H1 (cell line): ENCODE measurements at regions not wholly inside any gene's neighbourhood (a gene's known extent, or its start where the extent isn't known, plus 50 kb on each side); places are given as distances from the start of the nearest gene placed in this dataset.

Experiments used
- CTCF ChIA-PET: fragments of 300-600 bp; sonication (Branson Sonifier 250); formaldehyde crosslinking; loops from one replicate; lab custom pipeline; 2021; ENCODE audit not compliant: partially characterized antibody; lab: Charles Lee
- POLR2A ChIA-PET: fragments of 300-600 bp; sonication (Branson Sonifier 250); formaldehyde crosslinking; loops from one replicate; lab custom pipeline; 2021; ENCODE audit warnings: inconsistent platforms; ENCODE audit not compliant: partially characterized antibody; lab: Charles Lee
- DNase-seq, 2 experiments: peaks; one replicate each; pipeline versions ENCODE4 v3.0.0 to v3.0.0-alpha.2; 2010 to 2022; ENCODE audit warnings: low spot score in 2 of 2, low read depth in 1 of 2, mixed read lengths in 1 of 2
- FAIRE-seq: peaks from 2 replicates; lab custom pipeline; 2011; peaks lifted over from hg19 to GRCh38; lab: Jason Lieb, UNC
- H2AFZ ChIP-seq: 2 replicates; pipeline ENCODE4 v1.8.1; 2012; ENCODE audit warnings: low read length, inconsistent platforms
- H2AK5ac ChIP-seq: 2 replicates; pipeline ENCODE4 v1.6.1; 2013; ENCODE audit warnings: low read depth, low read length
- H2BK120ac ChIP-seq: replicated peaks from 2 replicates; pipeline ENCODE3; 2013; ENCODE audit warnings: low read depth, low read length, inconsistent platforms
- H2BK12ac ChIP-seq: 2 replicates; pipeline ENCODE4 v1.6.1; 2013; ENCODE audit warnings: low read depth, low read length
- H2BK15ac ChIP-seq: 2 replicates; pipeline ENCODE4 v1.6.1; 2013; ENCODE audit warnings: low read length
- H2BK20ac ChIP-seq: 2 replicates; pipeline ENCODE4 v1.6.1; 2013; ENCODE audit warnings: low read length
- H2BK5ac ChIP-seq: 2 replicates; pipeline ENCODE4 v1.6.1; 2013; ENCODE audit warnings: low read depth, low read length
- H3K14ac ChIP-seq: 2 replicates; pipeline ENCODE4 v1.6.1; 2013; ENCODE audit warnings: inconsistent platforms; ENCODE audit not compliant: insufficient read length
- H3K18ac ChIP-seq: 2 replicates; pipeline ENCODE4 v1.6.1; 2013; ENCODE audit warnings: low read length; ENCODE audit errors: extremely low read depth
- H3K23ac ChIP-seq: 2 replicates; pipeline ENCODE4 v1.6.1; 2013; ENCODE audit warnings: inconsistent platforms; ENCODE audit not compliant: insufficient read length
- H3K23me2 ChIP-seq: 2 replicates; pipeline ENCODE4 v1.6.1; 2013; ENCODE audit warnings: low read depth, low read length
- H3K27ac ChIP-seq: 2 replicates; pipeline ENCODE4 v1.6.1; 2011; ENCODE audit warnings: low read depth, low read length, inconsistent platforms
- H3K27me3 ChIP-seq, 4 experiments: replicated peaks in 1 of 4; 1 replicate in 1 of 4; 2 replicates in 3 of 4; pipeline versions ENCODE4 v1.6.1 to v1.8.1; 2011 to 2013; ENCODE audit warnings: low read length in 3 of 4, mild to moderate bottlenecking in 3 of 4, inconsistent platforms in 2 of 4, mixed read lengths in 2 of 4, moderate library complexity in 1 of 4; ENCODE audit not compliant: control insufficient read depth in 3 of 4, insufficient read depth in 3 of 4; ENCODE audit errors: extremely low read depth in 1 of 4
- H3K36me3 ChIP-seq, 4 experiments: 2 replicates each; pipeline versions ENCODE4 v1.6.1 to v1.8.1; 2011 to 2013; ENCODE audit warnings: mild to moderate bottlenecking in 4 of 4, low read length in 3 of 4, moderate library complexity in 2 of 4, control low read depth in 1 of 4, inconsistent platforms in 1 of 4; ENCODE audit not compliant: insufficient read depth in 4 of 4, control insufficient read depth in 2 of 4
- H3K4ac ChIP-seq: replicated peaks from 2 replicates; pipeline ENCODE3; 2013; ENCODE audit warnings: low read length, low read depth, mixed read lengths, inconsistent platforms; ENCODE audit not compliant: insufficient read length
- H3K4me1 ChIP-seq, 4 experiments: replicated peaks in 1 of 4; 1 replicate in 1 of 4; 2 replicates in 3 of 4; pipeline versions ENCODE4 v1.6.1 to v1.8.1; 2011 to 2013; ENCODE audit warnings: low read length in 3 of 4, inconsistent platforms in 2 of 4, mixed read lengths in 1 of 4; ENCODE audit not compliant: insufficient read depth in 4 of 4, control insufficient read depth in 3 of 4
- H3K4me2 ChIP-seq, 2 experiments: 2 replicates each; pipeline versions ENCODE4 v1.6.1 to v1.8.1; 2011 to 2013; ENCODE audit warnings: low read depth in 2 of 2, low read length in 2 of 2, control low read depth in 1 of 2, inconsistent platforms in 1 of 2, mild to moderate bottlenecking in 1 of 2; ENCODE audit not compliant: insufficient read depth in 1 of 2
- H3K4me3 ChIP-seq, 4 experiments: fragments of 200-600, 300-600 bp in 1 of 4; sonication (generic), shearing (Covaris generic), sonication (Bioruptor Twin) in 1 of 4; 2 replicates each; pipeline versions ENCODE4 v1.5.1 to v1.8.1; 2011 to 2016; ENCODE audit warnings: low read length in 4 of 4, low read depth in 3 of 4, control low read depth in 2 of 4, inconsistent platforms in 2 of 4, mild to moderate bottlenecking in 2 of 4, mixed read lengths in 1 of 4, moderate library complexity in 1 of 4; ENCODE audit not compliant: insufficient read depth in 2 of 4; ENCODE audit errors: extremely low read depth in 1 of 4
- H3K56ac ChIP-seq: replicated peaks from 2 replicates; pipeline ENCODE3; 2013; ENCODE audit warnings: low read depth, mild to moderate bottlenecking, mixed read lengths, low read length, inconsistent platforms; ENCODE audit not compliant: insufficient read length
- H3K79me1 ChIP-seq: 2 replicates; pipeline ENCODE4 v1.6.1; 2013; ENCODE audit warnings: low read depth, low read length, control low read depth
- H3K79me2 ChIP-seq, 2 experiments: 2 replicates each; pipeline versions ENCODE4 v1.6.1 to v1.8.1; 2012 to 2013; ENCODE audit warnings: low read length in 2 of 2, mild to moderate bottlenecking in 2 of 2, inconsistent platforms in 1 of 2; ENCODE audit not compliant: insufficient read depth in 2 of 2, control insufficient read depth in 1 of 2
- H3K9ac ChIP-seq, 4 experiments: replicated peaks in 1 of 4; 1 replicate in 1 of 4; 2 replicates in 3 of 4; pipeline versions ENCODE4 v1.6.1 to v1.8.1; 2011 to 2013; ENCODE audit warnings: low read depth in 3 of 4, low read length in 3 of 4, control low read depth in 2 of 4, mild to moderate bottlenecking in 2 of 4, moderate library complexity in 2 of 4, inconsistent platforms in 1 of 4; ENCODE audit errors: extremely low read depth in 1 of 4
- H3K9me3 ChIP-seq, 2 experiments: 2 replicates each; pipeline versions ENCODE4 v1.6.1 to v1.8.1; 2012 to 2013; ENCODE audit warnings: mild to moderate bottlenecking in 2 of 2, moderate library complexity in 2 of 2, control low read depth in 1 of 2, inconsistent platforms in 1 of 2, low read depth in 1 of 2, low read length in 1 of 2, mixed read lengths in 1 of 2; ENCODE audit not compliant: insufficient read depth in 2 of 2
- H4K20me1 ChIP-seq, 2 experiments: replicated peaks in 1 of 2; 2 replicates each; pipeline versions ENCODE3 to v1.8.1; 2011 to 2013; ENCODE audit warnings: inconsistent platforms in 2 of 2, low read length in 2 of 2, mild to moderate bottlenecking in 1 of 2; ENCODE audit not compliant: insufficient read depth in 2 of 2, control insufficient read depth in 1 of 2
- H4K5ac ChIP-seq: 2 replicates; pipeline ENCODE4 v1.6.1; 2013; ENCODE audit warnings: low read length, low read depth, mixed read lengths, inconsistent platforms; ENCODE audit not compliant: insufficient read length
- H4K8ac ChIP-seq: 2 replicates; pipeline ENCODE4 v1.8.0; 2013; ENCODE audit warnings: mild to moderate bottlenecking, moderate library complexity, low read length, inconsistent platforms; ENCODE audit not compliant: insufficient read depth; ENCODE audit errors: extremely low read depth
- H4K91ac ChIP-seq: replicated peaks from 2 replicates; pipeline ENCODE3; 2013; ENCODE audit warnings: low read length, mixed read lengths, inconsistent platforms; ENCODE audit not compliant: insufficient read length
- CHD1 ChIP-seq: IDR thresholded peaks from 2 replicates; pipeline ENCODE4 v1.6.1; 2012; ENCODE audit warnings: low read depth, low read length, improper control_type of control experiment
- EGR1 ChIP-seq: IDR thresholded peaks from 2 replicates; pipeline ENCODE4 v1.6.1; 2011; ENCODE audit warnings: low read depth, low read length, borderline replicate concordance
- NRF1 ChIP-seq: IDR thresholded peaks from 2 replicates; pipeline ENCODE4 v1.6.1; 2011; ENCODE audit warnings: mild to moderate bottlenecking, low read depth, low read length, improper control_type of control experiment
- SAP30 ChIP-seq: fragments of 300-600 bp; sonication (generic); IDR thresholded peaks from 2 replicates; pipeline ENCODE4 v1.7.1; 2012; ENCODE audit warnings: low read length, moderate library complexity, mild to moderate bottlenecking, inconsistent platforms; ENCODE audit not compliant: insufficient read depth, insufficient replicate concordance
- WGBS, 2 experiments: shearing (Covaris generic) in 1 of 2; methylation state at CpG; one replicate each; pipeline versions ENCODE4 v1.1.6 to v1.1.7; 2013 to 2015; ENCODE audit warnings: low lambda C conversion rate in 2 of 2, mixed read lengths in 2 of 2, inconsistent platforms in 1 of 2, low coverage in 1 of 2, missing lambda C conversion rate in 1 of 2; ENCODE audit not compliant: insufficient replicate concordance in 2 of 2, insufficient coverage in 1 of 2, insufficient read length in 1 of 2; ENCODE audit errors: extremely low coverage in 1 of 2, missing lambda C conversion rate in 1 of 2; 5-methylcytosine and 5-hydroxymethylcytosine counted together

DNA sequence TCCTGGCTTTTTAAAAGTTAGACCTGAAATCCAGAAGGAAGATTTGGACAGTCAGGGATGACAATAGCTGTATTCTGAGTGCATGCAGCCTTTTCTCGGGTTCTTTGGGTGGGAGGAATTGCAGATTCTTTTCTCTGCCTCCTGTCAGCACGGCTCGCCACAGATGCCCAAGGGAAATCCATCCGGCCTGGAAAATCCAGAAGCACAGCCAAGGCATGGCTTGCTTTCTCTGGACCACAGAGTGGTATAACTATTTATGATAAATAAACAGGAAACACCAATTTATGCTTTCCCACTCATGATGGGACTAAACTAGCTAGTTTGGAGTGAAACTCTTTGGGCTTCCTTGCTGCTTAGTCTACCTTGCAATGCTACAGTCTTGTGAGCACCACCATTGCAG, 59.1 kb downstream of the C9orf152 start:
- Histone ChIP-seq H3K4ac (no peak overlapping the region), H3K79me2 (peaks cover 0 to 64% of the 10 kb centered on the region in 2 experiments; a peak in 2 of 4 replicates), H3K14ac (no peak overlapping the region), H3K4me2 (no peak overlapping the region), H3K9ac (no peak overlapping the region), H3K36me3 (0 out of 8 replicates have a peak, but pooled peaks cover 0 to 5% (median 0%) of the 10 kb centered on the region in 4 experiments), H4K20me1 (peaks cover 0 to 4% of the 10 kb centered on the region in 2 experiments), H3K27ac (no peak overlapping the region), H3K56ac (no peak overlapping the region), H3K18ac (no peak overlapping the region), H4K8ac (no peak overlapping the region), H3K23me2 (no peaks in the 10 kb centered on the region), H3K4me1 (no peaks in the 10 kb centered on the region), H2BK15ac (no peak overlapping the region), H2BK20ac (no peak overlapping the region), H2BK120ac (no peak overlapping the region), H3K27me3 (no peaks in the 10 kb centered on the region), H2BK12ac (no peak overlapping the region), H2AFZ (no peak overlapping the region), H3K79me1 (no peaks in the 10 kb centered on the region; the same call in 1 of the 2 replicates), H3K4me3 (no peak overlapping the region), H3K9me3 (peaks cover 0 to 6% of the 10 kb centered on the region in 2 experiments; a peak in 1 of 4 replicates), H4K91ac (no peak overlapping the region), H3K23ac (no peak overlapping the region), H4K5ac (no peak overlapping the region), H2AK5ac (no peak overlapping the region), H2BK5ac (no peak overlapping the region)
- DNase-seq (no peak), FAIRE-seq (no peak)
- WGBS, 2 experiments, result 82% methylated on average over 4 of the region's 4 CpGs; no CpG with 5 or more reads in 1 of the 2 experiments
- ChIA-PET POLR2A (no interaction called here), CTCF (interaction anchor here (0.8 to 1.6 kb wide), 5 partner anchors 182 to 267 kb away, joined by 3 to 5 read pairs (median 4); no protein-coding TSS in a partner anchor)
- TF ChIP-seq SAP30 (no peak), CHD1 (no peak), NRF1 (no peak), EGR1 (no peak)
